PC-3 (cell line): ENCODE measurements at regions not wholly inside any gene's neighbourhood (a gene's known extent, or its start where the extent isn't known, plus 50 kb on each side); places are given as distances from the start of the nearest gene placed in this dataset.

Experiments used
- EZH2 ChIP-seq: fragments of 300-600 bp; sonication (generic); IDR thresholded peaks from one replicate; pipeline ENCODE4 v1.6.1; 2017; ENCODE audit warnings: antibody characterized with exemption, mild to moderate bottlenecking, low read length; ENCODE audit not compliant: unreplicated experiment
- EZH2phosphoT487 ChIP-seq: fragments of 300-600 bp; sonication (generic); IDR thresholded peaks from 2 replicates; pipeline ENCODE4 v1.6.1; 2018; ENCODE audit warnings: mild to moderate bottlenecking, antibody characterized with exemption, low read length, borderline replicate concordance
- TF ChIP-seq, protein P1 (sequence below): fragments of 300-600 bp; sonication (generic); conservative IDR thresholded peaks from 2 replicates; pipeline ENCODE4 v1.5.1; 2017; ENCODE audit warnings: antibody characterized with exemption, low read depth, mild to moderate bottlenecking, low read length

DNA sequence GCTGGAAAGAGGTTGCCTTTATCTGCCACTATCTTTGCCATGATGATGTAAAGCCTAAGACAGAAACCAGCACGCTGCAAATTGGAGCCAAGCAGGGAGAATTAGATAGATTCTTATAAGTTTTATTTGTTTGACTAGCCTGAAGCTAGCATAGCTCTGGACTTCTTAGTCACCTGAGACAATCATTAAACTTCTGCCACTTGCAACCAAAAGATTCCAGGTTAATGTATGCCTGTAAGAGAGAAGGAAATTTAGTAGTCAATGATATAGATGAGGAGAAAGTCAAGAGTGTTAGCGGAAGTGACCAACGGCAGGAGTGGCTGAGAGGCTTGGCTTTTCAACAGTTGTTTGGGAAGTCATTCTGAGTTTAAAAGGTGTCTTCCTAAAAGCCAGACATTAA lies 1106.6 kb downstream of the VRK1 start:
- TF ChIP-seq, protein P1, sequence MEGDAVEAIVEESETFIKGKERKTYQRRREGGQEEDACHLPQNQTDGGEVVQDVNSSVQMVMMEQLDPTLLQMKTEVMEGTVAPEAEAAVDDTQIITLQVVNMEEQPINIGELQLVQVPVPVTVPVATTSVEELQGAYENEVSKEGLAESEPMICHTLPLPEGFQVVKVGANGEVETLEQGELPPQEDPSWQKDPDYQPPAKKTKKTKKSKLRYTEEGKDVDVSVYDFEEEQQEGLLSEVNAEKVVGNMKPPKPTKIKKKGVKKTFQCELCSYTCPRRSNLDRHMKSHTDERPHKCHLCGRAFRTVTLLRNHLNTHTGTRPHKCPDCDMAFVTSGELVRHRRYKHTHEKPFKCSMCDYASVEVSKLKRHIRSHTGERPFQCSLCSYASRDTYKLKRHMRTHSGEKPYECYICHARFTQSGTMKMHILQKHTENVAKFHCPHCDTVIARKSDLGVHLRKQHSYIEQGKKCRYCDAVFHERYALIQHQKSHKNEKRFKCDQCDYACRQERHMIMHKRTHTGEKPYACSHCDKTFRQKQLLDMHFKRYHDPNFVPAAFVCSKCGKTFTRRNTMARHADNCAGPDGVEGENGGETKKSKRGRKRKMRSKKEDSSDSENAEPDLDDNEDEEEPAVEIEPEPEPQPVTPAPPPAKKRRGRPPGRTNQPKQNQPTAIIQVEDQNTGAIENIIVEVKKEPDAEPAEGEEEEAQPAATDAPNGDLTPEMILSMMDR: no peak
- no peak for TF ChIP-seq EZH2
- TF ChIP-seq EZH2phosphoT487: no peak
